Type B pancreatic cell (in vitro differentiated cells): ENCODE measurements at regions not wholly inside any gene's neighbourhood (a gene's known extent, or its start where the extent isn't known, plus 50 kb on each side); places are given as distances from the start of the nearest gene placed in this dataset.

ENCODE experiments used
- DNase-seq: peaks from one replicate; pipeline ENCODE4 v3.0.0; 2021; ENCODE audit warnings: mixed read lengths; ENCODE audit not compliant: unreplicated experiment; ENCODE audit errors: extremely low spot score
- H3K27ac Mint-ChIP-seq: 2 replicates; pipeline ENCODE4 v1.8.0; 2021; ENCODE audit warnings: mild to moderate bottlenecking, mixed read lengths
- H3K27me3 Mint-ChIP-seq: 2 replicates; pipeline ENCODE4 v1.8.0; 2021; ENCODE audit warnings: mixed read lengths
- H3K36me3 Mint-ChIP-seq: 2 replicates; pipeline ENCODE4 v1.8.0; 2021; ENCODE audit warnings: mixed read lengths
- H3K4me1 Mint-ChIP-seq: one replicate; pipeline ENCODE4 v1.8.0; 2021; ENCODE audit warnings: mixed read lengths; ENCODE audit not compliant: unreplicated experiment
- H3K4me3 Mint-ChIP-seq: 2 replicates; pipeline ENCODE4 v1.8.0; 2021; ENCODE audit warnings: mild to moderate bottlenecking, mixed read lengths
- H3K9me3 Mint-ChIP-seq: 2 replicates; pipeline ENCODE4 v1.8.0; 2021; ENCODE audit warnings: mixed read lengths
- CTCF ChIP-seq: fragments of 200-600 bp; sonication (generic); conservative IDR thresholded peaks from 2 replicates; pipeline ENCODE4 v1.5.0; 2021; ENCODE audit warnings: antibody characterized with exemption, mild to moderate bottlenecking

DNA sequence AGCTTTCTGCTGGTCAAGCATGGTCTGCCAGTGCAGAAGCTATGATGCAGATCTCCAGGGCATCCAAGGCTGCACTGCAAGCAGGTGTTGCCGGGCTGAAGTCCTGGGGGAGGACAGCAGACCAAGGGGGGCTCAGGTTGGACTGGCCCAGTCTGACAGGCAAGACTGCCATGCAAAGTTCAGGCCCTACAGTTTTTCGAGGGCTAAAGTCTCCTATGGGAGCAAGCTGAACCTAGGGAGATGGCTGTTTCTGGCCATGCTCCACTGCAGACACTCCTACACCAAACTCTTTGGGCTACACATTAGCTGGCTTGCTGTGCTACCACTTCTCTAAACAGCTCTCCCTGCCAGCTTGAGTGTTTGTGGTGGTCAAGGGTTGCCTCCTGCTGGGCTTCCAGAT is 130.0 kb upstream of the SYNCRIP start:
- H3K36me3 Mint-ChIP-seq = no peaks in the 10 kb centered on the region
- no peak for TF ChIP-seq CTCF
- no peak overlapping the region for H3K4me3 Mint-ChIP-seq
- DNase-seq = no peak
- no peaks in the 10 kb centered on the region for H3K4me1 Mint-ChIP-seq
- H3K9me3 Mint-ChIP-seq = no peaks in the 10 kb centered on the region
- no peak overlapping the region for H3K27ac Mint-ChIP-seq
- no peaks in the 10 kb centered on the region for H3K27me3 Mint-ChIP-seq

GRCh38 chr6:85771925-85772430 is 129.3 kb upstream of the SYNCRIP start:
- no peak for DNase-seq
- Mint-ChIP-seq H3K9me3 (no peaks in the 10 kb centered on the region), H3K27ac (no peak overlapping the region), H3K36me3 (no peaks in the 10 kb centered on the region), H3K4me1 (no peaks in the 10 kb centered on the region), H3K27me3 (no peaks in the 10 kb centered on the region), H3K4me3 (no peak overlapping the region)
- TF ChIP-seq CTCF = no peak

DNA sequence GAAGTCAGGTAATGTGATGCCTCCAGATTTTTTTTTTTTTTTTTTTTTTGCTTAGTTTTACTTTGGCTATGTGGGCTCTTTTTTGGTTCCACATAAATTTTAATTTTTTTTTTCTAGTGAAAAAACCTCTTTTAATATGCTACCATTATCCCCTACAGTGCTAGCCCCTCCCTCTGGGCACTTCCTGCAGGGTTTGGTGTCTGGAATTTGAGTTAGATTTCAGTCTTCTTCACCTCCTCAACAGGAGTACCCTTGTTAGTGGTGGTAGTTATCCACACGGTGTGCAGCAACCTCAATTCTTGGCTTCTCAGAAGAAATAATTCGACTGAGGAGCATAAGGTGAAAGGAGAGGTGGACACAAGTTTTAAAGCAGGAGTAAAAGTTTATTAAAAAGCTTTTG is 128.8 kb upstream of the SYNCRIP start:
- DNase-seq = no peak
- H3K4me1 Mint-ChIP-seq = no peaks in the 10 kb centered on the region
- no peak overlapping the region for H3K27ac Mint-ChIP-seq
- TF ChIP-seq CTCF = no peak
- H3K36me3 Mint-ChIP-seq = no peaks in the 10 kb centered on the region
- H3K9me3 Mint-ChIP-seq = no peaks in the 10 kb centered on the region
- H3K4me3 Mint-ChIP-seq = no peak overlapping the region
- H3K27me3 Mint-ChIP-seq = no peaks in the 10 kb centered on the region

DNA sequence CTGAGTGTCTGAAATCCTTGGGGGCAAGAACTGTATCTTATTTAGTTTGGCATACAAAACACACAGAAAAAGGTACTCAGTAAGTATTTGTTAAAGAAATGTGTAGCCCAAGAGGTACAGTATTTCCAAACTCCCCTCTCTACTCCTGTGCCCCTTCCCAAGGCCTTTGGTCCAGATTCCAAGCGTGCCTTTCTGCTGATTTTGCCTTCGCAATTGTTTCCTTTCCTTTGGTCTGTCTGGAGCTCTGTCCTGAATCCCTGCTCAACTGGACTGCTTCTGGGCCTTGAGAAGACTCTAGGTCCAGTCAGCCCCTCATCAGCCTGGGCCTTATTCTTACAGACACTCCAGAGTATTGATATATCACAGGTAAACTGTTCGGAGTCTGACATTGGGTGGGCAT is 122.2 kb upstream of the SYNCRIP start:
- no peak for TF ChIP-seq CTCF
- Mint-ChIP-seq H3K36me3 (no peaks in the 10 kb centered on the region), H3K4me3 (no peak overlapping the region), H3K27ac (no peak overlapping the region), H3K4me1 (no peaks in the 10 kb centered on the region), H3K9me3 (no peaks in the 10 kb centered on the region), H3K27me3 (no peaks in the 10 kb centered on the region)
- no peak for DNase-seq

GRCh38 chr6:85756982-85757381 is 114.3 kb upstream of the SYNCRIP start:
- TF ChIP-seq CTCF = peak; percentile 72
- Mint-ChIP-seq H3K27ac (no peak overlapping the region), H3K36me3 (no peaks in the 10 kb centered on the region), H3K4me1 (no peaks in the 10 kb centered on the region), H3K4me3 (no peak overlapping the region), H3K9me3 (no peaks in the 10 kb centered on the region), H3K27me3 (no peaks in the 10 kb centered on the region)
- DNase-seq = no peak

DNA sequence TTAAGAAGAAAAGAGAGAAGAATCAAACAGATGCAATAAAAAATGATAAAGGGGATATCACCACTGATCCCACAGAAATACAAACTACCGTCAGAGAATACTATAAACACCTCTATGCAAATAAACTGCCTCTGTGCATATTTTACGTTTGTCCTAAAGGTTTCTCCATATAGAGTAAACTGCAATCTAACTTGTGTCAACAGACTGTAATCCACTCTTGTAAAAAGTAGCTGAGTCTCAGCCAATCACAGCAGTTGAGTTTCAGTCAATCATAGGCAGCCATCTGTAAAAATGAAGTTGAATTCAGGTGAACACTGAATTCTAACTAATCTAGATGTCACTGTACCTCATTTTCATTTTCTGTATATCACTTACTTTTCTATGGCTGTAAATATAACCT is 112.2 kb upstream of the SYNCRIP start:
- TF ChIP-seq CTCF = no peak
- Mint-ChIP-seq H3K36me3 (no peaks in the 10 kb centered on the region), H3K9me3 (no peaks in the 10 kb centered on the region), H3K4me3 (no peak overlapping the region), H3K4me1 (no peaks in the 10 kb centered on the region), H3K27ac (no peak overlapping the region), H3K27me3 (no peaks in the 10 kb centered on the region)
- no peak for DNase-seq
